HCT116 (cell line): ENCODE measurements at regions not wholly inside any gene's neighbourhood (a gene's known extent, or its start where the extent isn't known, plus 50 kb on each side); places are given as distances from the start of the nearest gene placed in this dataset.

Source experiments
- ATAC-seq: fragments of 200-7000 bp; cut with Tn5 transposase; 2 replicates; pipeline ENCODE4 v1.9.1; 2020; ENCODE audit warnings: mild to moderate bottlenecking, moderate library complexity
- BruUV-seq: library from RNA; stranded (reverse); fragments of 400-500 nt; replicated peaks from 2 replicates; lab custom pipeline; 2021; lab: Mats Ljungman, UMichigan
- CTCF ChIA-PET: fragments of 300-600 bp; sonication (Branson Sonifier 250); formaldehyde crosslinking; loops from one replicate; lab custom pipeline; 2021; ENCODE audit warnings: antibody characterized with exemption; lab: Charles Lee
- POLR2A ChIA-PET: fragments of 300-600, 350-600 bp; sonication (Branson Sonifier 250); formaldehyde crosslinking; loops from one replicate; lab custom pipeline; 2021; ENCODE audit warnings: antibody characterized with exemption; lab: Charles Lee
- RAD21 ChIA-PET, 2 experiments: fragments of 300-600 bp; sonication (Branson Sonifier 250); formaldehyde crosslinking; loops; one replicate each; lab custom pipeline; 2023; ENCODE audit warnings: low total read pairs in 2 of 2; ENCODE audit not compliant: uncharacterized antibody in 2 of 2, unreplicated experiment in 2 of 2, low non-redundant PET in 1 of 2; lab: Charles Lee
- DNase-seq: peaks from one replicate; pipeline ENCODE4 v3.0.0-alpha.2; 2010; ENCODE audit warnings: low read depth, low spot score
- H2AFZ ChIP-seq: fragments of 200-600 bp; shearing (Covaris generic), sonication (generic); 2 replicates; pipeline ENCODE4 v1.6.1; 2017; ENCODE audit warnings: low read depth, mixed run types, mixed read lengths, antibody characterized with exemption, low read length; ENCODE audit not compliant: poor library complexity, severe bottlenecking
- H3K27ac ChIP-seq: 2 replicates; pipeline ENCODE4 v1.5.1; 2012; ENCODE audit warnings: low read depth, low read length
- H3K27me3 ChIP-seq: fragments of 200-600 bp; sonication (generic); 2 replicates; pipeline ENCODE4 v1.6.1; 2016; ENCODE audit warnings: mixed run types, low read length, mixed read lengths; ENCODE audit not compliant: insufficient read depth
- H3K36me3 ChIP-seq, 2 experiments: fragments of 200-500 bp in 1 of 2; fragments of 200-600 bp in 1 of 2; sonication (Bioruptor generic) in 1 of 2; sonication (generic) in 1 of 2; 2 replicates each; pipeline versions ENCODE4 v1.5.1 to v1.6.1; 2014 to 2016; ENCODE audit warnings: low read length in 2 of 2, inconsistent platforms in 1 of 2, mixed read lengths in 1 of 2, mixed run types in 1 of 2; ENCODE audit not compliant: insufficient read depth in 2 of 2, control insufficient read depth in 1 of 2
- H3K4me1 ChIP-seq, 2 experiments: fragments of 200-600 bp in 1 of 2; sonication (generic) in 1 of 2; 2 replicates each; pipeline versions ENCODE4 v1.5.1 to v1.6.1; 2012 to 2017; ENCODE audit warnings: low read length in 2 of 2, inconsistent platforms in 1 of 2, mild to moderate bottlenecking in 1 of 2, mixed read lengths in 1 of 2, mixed run types in 1 of 2, moderate library complexity in 1 of 2; ENCODE audit not compliant: insufficient read depth in 2 of 2, control insufficient read depth in 1 of 2
- H3K4me2 ChIP-seq: fragments of 200-600 bp; sonication (generic); 2 replicates; pipeline ENCODE4 v1.6.1; 2017; ENCODE audit warnings: mixed run types, low read length, mixed read lengths
- H3K4me3 ChIP-seq, 2 experiments: fragments of 200-600 bp in 1 of 2; sonication (generic) in 1 of 2; replicated peaks in 1 of 2; 2 replicates each; pipeline ENCODE4 v1.5.1; 2011 to 2016; ENCODE audit warnings: low read length in 2 of 2, control low read depth in 1 of 2, low read depth in 1 of 2, mild to moderate bottlenecking in 1 of 2, mixed read lengths in 1 of 2, mixed run types in 1 of 2
- H3K79me2 ChIP-seq: fragments of 200-600 bp; sonication (generic); 2 replicates; pipeline ENCODE4 v1.6.1; 2017; ENCODE audit warnings: mild to moderate bottlenecking, mixed run types, low read length, moderate library complexity, mixed read lengths; ENCODE audit not compliant: insufficient read depth
- H3K9ac ChIP-seq: fragments of 200-600 bp; sonication (generic); 2 replicates; pipeline ENCODE4 v1.6.1; 2016; ENCODE audit warnings: low read length, mixed read lengths
- H3K9me2 ChIP-seq: fragments of 200-600 bp; sonication (generic), shearing (Covaris generic); 2 replicates; pipeline ENCODE4 v1.6.1; 2017; ENCODE audit warnings: mixed run types, mild to moderate bottlenecking, moderate library complexity; ENCODE audit not compliant: insufficient read depth
- H3K9me3 ChIP-seq, 2 experiments: fragments of 200-500 bp in 1 of 2; fragments of 200-600 bp in 1 of 2; sonication (Bioruptor generic) in 1 of 2; sonication (generic) in 1 of 2; 2 replicates each; pipeline ENCODE4 v1.6.1; 2014 to 2017; ENCODE audit warnings: low read length in 2 of 2, mixed read lengths in 2 of 2, inconsistent platforms in 1 of 2, low read depth in 1 of 2, mild to moderate bottlenecking in 1 of 2, mixed run types in 1 of 2, moderate library complexity in 1 of 2; ENCODE audit not compliant: control insufficient read depth in 1 of 2, insufficient read depth in 1 of 2
- H4K20me1 ChIP-seq: fragments of 200-600 bp; sonication (generic), shearing (Covaris generic); 2 replicates; pipeline ENCODE4 v1.6.1; 2017; ENCODE audit warnings: mixed run types, mild to moderate bottlenecking, moderate library complexity; ENCODE audit not compliant: insufficient read depth
- ATF3 ChIP-seq: IDR thresholded peaks from 2 replicates; pipeline ENCODE4 v1.6.1; 2012
- CEBPB ChIP-seq: IDR thresholded peaks from 2 replicates; pipeline ENCODE4 v1.6.1; 2012; ENCODE audit warnings: low read depth
- ELF1 ChIP-seq: IDR thresholded peaks from 2 replicates; pipeline ENCODE4 v1.6.1; 2012; ENCODE audit warnings: low read depth, borderline replicate concordance
- EZH2 ChIP-seq: fragments of 200-600 bp; sonication (generic); IDR thresholded peaks from 2 replicates; pipeline ENCODE4 v1.6.1; 2017; ENCODE audit warnings: antibody characterized with exemption, mixed run types
- EZH2phosphoT487 ChIP-seq: fragments of 200-600 bp; IDR thresholded peaks from 2 replicates; pipeline ENCODE4 v1.6.1; 2018; ENCODE audit warnings: antibody characterized with exemption, borderline replicate concordance
- FOSL1 ChIP-seq: IDR thresholded peaks from 2 replicates; pipeline ENCODE4 v1.6.1; 2012; ENCODE audit warnings: low read depth
- JUND ChIP-seq: IDR thresholded peaks from 2 replicates; pipeline ENCODE4 v1.6.1; 2012
- POLR2A ChIP-seq: IDR thresholded peaks from 2 replicates; pipeline ENCODE4 v1.7.0; 2011; ENCODE audit warnings: borderline replicate concordance; ENCODE audit not compliant: insufficient read depth, insufficient read length; ENCODE audit errors: extremely low read depth
- POLR2AphosphoS5 ChIP-seq: IDR thresholded peaks from 2 replicates; pipeline ENCODE4 v1.6.1; 2011; ENCODE audit warnings: mild to moderate bottlenecking, low read depth, low read length, moderate library complexity
- SIN3A ChIP-seq: IDR thresholded peaks from 2 replicates; pipeline ENCODE4 v1.6.1; 2012; ENCODE audit warnings: low read depth
- TCF7L2 ChIP-seq: IDR thresholded peaks from 2 replicates; pipeline ENCODE4 v1.7.0; 2011; ENCODE audit warnings: borderline replicate concordance, inconsistent platforms; ENCODE audit not compliant: insufficient read depth, insufficient read length; ENCODE audit errors: extremely low read depth
- YY1 ChIP-seq: IDR thresholded peaks from 2 replicates; pipeline ENCODE4 v1.6.1; 2011; ENCODE audit warnings: low read length, low read depth, moderate library complexity, mild to moderate bottlenecking; ENCODE audit not compliant: insufficient replicate concordance; ENCODE audit errors: extremely low read depth
- intact Hi-C: fragments of 100-400 bp; cut with micrococcal nuclease; formaldehyde crosslinking; loops from 2 replicates; pipeline ENCODE4 v1.10.0; 2022
- TF ChIP-seq, protein P1 (sequence below): IDR thresholded peaks from 2 replicates; pipeline ENCODE4 v1.6.1; 2012; ENCODE audit warnings: low read depth

GRCh38 chr4:3630136-3630597 lies 97.9 kb upstream of the LRPAP1 start:
- no peaks in the 10 kb centered on the region for H3K36me3 ChIP-seq
- ChIA-PET POLR2A (interaction anchor here (0.6 kb wide), 1 partner anchor 12 kb away, joined by 4 read pairs; no protein-coding TSS in a partner anchor), RAD21 (no interaction called here), CTCF (no interaction called here)
- H3K4me1 ChIP-seq, result no peaks in the 10 kb centered on the region
- H4K20me1 ChIP-seq, result no peaks in the 10 kb centered on the region
- no peaks in the 10 kb centered on the region for H3K9me2 ChIP-seq
- no peak overlapping the region for H3K4me2 ChIP-seq
- no peak for ATAC-seq
- H3K27me3 ChIP-seq, result no peaks in the 10 kb centered on the region
- H3K9me3 ChIP-seq, result no peaks in the 10 kb centered on the region
- TF ChIP-seq TCF7L2, result no peak
- no peak for TF ChIP-seq JUND
- TF ChIP-seq EZH2, result no peak
- no peak for TF ChIP-seq POLR2AphosphoS5
- no peak for TF ChIP-seq POLR2A
- TF ChIP-seq FOSL1, result no peak
- TF ChIP-seq ELF1, result no peak
- no peak for TF ChIP-seq ATF3
- no peak for TF ChIP-seq CEBPB
- TF ChIP-seq YY1, result no peak
- TF ChIP-seq, protein P1, sequence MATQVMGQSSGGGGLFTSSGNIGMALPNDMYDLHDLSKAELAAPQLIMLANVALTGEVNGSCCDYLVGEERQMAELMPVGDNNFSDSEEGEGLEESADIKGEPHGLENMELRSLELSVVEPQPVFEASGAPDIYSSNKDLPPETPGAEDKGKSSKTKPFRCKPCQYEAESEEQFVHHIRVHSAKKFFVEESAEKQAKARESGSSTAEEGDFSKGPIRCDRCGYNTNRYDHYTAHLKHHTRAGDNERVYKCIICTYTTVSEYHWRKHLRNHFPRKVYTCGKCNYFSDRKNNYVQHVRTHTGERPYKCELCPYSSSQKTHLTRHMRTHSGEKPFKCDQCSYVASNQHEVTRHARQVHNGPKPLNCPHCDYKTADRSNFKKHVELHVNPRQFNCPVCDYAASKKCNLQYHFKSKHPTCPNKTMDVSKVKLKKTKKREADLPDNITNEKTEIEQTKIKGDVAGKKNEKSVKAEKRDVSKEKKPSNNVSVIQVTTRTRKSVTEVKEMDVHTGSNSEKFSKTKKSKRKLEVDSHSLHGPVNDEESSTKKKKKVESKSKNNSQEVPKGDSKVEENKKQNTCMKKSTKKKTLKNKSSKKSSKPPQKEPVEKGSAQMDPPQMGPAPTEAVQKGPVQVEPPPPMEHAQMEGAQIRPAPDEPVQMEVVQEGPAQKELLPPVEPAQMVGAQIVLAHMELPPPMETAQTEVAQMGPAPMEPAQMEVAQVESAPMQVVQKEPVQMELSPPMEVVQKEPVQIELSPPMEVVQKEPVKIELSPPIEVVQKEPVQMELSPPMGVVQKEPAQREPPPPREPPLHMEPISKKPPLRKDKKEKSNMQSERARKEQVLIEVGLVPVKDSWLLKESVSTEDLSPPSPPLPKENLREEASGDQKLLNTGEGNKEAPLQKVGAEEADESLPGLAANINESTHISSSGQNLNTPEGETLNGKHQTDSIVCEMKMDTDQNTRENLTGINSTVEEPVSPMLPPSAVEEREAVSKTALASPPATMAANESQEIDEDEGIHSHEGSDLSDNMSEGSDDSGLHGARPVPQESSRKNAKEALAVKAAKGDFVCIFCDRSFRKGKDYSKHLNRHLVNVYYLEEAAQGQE, result no peak
- TF ChIP-seq SIN3A, result no peak
- no peak for TF ChIP-seq EZH2phosphoT487
- no peaks in the 10 kb centered on the region for H3K79me2 ChIP-seq
- DNase-seq, result no peak
- H2AFZ ChIP-seq, result no peak overlapping the region
- no peak overlapping the region for H3K4me3 ChIP-seq
- no peak overlapping the region for H3K27ac ChIP-seq
- BruUV-seq, result no TSS peak
- H3K9ac ChIP-seq, result no peak overlapping the region
- intact Hi-C loops, result no loop called here
